Hindlimb muscle (tissue), 1 donor: ENCODE measurements at regions not wholly inside any gene's neighbourhood (a gene's known extent, or its start where the extent isn't known, plus 50 kb on each side); places are given as distances from the start of the nearest gene placed in this dataset.
A peak's percentile ranks its signal among the peaks of the same experiment; 100 is the strongest.
"Not testable (repeated sequence)": the region's sequence is repeated elsewhere in the genome, so short reads cannot be mapped to it uniquely, and the experiment has no call there.

ENCODE experiments used
- DNase-seq: peaks from one replicate; pipeline ENCODE4 v3.0.0-alpha.2; 2013

- DNase-seq: no peak
Observed at GRCh38 chr7:136114966-136115762, 138.0 kb upstream of the MTPN start.

GRCh38 chr7:136114467-136114866 is 137.3 kb upstream of the MTPN start:
- not testable (repeated sequence) for DNase-seq

DNA sequence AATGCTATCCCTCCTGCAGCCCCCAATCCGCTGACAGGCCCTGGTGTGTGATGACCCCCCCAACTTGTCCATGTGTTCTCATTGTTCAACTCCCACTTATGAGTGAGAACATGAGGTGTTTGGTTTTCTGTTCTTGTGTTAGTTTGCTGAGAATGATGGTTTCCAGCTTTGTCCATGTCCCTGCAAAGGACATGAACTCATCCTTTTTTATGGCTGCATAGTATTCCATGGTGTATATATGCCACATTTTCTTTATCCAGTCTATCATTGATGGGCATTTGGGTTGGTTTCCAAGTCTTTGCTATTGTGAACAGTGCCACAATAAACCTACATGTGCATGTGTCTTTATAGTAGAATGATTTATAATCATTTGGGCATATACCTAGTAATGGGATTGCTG is 131.9 kb upstream of the MTPN start:
- DNase-seq: not testable (repeated sequence)

GRCh38 chr7:136105191-136105590 is 128.0 kb upstream of the MTPN start:
- DNase-seq: no peak

DNA sequence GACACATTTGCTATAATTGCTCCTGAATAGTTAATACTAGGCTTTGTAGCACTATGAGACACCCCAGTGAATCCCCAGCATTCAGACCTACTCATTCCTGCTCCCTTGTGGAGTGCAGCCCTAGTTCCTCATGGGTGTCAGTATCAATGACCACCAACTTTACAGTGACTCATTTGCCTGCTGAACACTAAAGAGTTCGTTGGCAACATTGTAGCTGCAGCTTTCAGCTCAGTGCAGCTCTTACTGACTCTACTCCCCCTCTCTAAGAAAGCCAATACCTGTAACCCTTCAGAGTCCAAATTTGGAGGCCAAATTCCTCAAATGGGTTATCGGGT is 127.1 kb upstream of the MTPN start:
- no peak for DNase-seq

DNA sequence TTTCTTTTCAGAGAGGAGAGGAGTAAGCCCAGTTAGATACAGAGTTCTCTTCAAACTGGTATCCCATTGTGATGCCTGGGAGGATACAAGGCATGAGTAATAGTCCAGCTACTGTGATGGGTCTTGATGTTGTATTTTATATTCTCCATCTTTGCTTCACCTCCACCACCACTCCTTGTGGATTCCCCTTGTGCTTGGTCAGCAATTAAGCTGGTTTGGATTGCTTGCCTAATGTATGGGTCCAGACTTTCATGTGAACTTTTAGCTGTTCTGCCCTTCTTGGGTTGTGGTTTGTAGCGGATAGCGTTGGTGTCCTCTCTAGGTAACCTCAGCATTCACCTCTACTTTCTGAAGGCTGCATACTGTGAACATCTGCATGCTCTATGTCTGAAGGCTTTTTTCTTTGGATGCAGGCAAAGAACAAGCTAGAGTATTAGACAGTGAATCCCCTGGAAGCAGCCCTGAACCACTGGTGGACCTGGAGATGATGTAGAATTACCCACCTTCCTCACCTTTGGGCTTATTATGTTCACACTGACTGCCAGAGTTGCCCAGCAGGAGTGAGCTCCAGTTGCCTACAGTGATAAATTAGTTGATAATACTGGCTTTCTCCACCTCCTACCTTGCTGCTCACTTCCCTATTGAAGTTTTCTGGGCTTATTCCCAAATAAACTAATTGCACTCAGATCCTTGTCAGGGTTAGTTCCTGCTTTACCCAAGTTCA is 126.5 kb upstream of the MTPN start:
- no peak for DNase-seq

DNA sequence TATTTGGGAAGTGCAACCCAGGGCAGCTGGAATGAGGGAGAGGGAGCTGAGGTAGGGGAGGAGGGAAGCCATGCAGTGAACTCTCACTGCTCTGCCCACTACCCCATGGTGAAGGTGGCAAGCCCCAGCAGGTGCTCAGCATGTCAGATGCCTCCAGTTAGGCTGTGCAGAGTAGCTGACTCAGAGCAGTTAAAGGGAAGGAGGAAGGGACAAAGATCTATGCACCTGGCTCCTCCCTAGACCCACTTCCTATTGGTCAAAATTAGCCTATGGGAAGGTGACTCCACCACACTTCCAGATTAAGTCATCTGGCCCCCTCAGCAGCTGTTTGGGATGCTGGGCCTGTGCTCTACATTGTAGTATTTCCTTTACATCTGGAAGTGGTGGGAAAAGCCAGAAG is 125.7 kb upstream of the MTPN start:
- no peak for DNase-seq

GRCh38 chr7:136092714-136093113 is 115.6 kb upstream of the MTPN start:
- DNase-seq: not testable (repeated sequence)

DNA sequence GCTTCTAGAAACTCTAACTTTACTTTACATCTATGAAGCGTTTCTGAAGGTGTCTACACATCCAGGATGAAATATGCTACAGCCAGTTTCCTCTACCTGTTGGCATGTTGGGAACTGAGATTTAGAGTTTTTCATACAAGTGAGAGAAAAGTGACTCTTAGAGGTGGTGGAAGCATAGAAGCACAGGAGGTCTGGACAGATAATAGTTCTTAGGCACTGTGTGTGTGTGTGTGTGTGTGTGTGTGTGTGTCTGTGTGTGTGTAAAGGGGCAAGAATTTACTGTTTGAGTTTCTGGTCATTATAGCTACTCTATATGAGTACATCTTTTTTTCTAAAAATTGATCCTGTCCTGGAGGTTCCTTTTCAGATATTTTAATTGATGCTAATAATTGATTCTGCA is 110.7 kb upstream of the MTPN start:
- DNase-seq: no peak

- peak; percentile 70 for DNase-seq
Observed at GRCh38 chr7:136086712-136087111, 109.6 kb upstream of the MTPN start.

DNA sequence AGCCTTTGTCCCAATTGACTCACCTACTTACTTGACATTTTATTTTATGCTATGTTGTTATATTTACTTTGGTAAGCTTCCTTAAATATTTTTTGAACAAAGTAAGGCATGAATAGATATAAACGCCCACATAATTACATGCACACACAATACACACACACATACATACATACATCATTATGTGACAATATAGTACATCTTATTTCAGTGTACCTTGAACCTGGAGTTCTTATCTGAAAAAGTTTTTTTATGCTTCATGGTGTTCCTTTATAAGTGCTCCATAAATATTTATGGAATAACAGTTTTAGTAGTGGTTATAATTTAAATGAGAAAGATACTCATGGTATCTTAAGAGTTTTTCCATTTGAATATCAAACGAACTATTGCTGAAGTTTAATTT is 102.8 kb upstream of the MTPN start:
- no peak for DNase-seq

- DNase-seq: no peak
Observed at GRCh38 chr7:136079478-136079892, 102.3 kb upstream of the MTPN start.

DNA sequence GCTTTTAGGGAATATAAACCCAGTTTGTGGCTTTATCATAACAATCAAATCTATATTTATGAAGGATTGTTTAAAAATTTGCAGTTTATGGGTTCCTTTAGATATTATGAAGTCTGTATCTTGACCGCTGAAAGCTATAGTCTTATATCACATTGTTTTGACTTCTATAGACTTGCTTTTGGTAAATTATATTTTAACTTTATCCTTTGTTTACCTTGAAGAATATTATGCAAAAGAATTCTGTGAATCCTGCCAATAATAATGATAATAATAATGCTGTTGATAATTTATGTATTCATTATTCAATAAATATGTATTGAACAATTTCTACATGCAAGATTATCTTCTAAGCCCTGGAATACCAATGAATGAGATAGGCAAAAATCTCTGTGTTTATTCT is 101.9 kb upstream of the MTPN start:
- DNase-seq: no peak

DNA sequence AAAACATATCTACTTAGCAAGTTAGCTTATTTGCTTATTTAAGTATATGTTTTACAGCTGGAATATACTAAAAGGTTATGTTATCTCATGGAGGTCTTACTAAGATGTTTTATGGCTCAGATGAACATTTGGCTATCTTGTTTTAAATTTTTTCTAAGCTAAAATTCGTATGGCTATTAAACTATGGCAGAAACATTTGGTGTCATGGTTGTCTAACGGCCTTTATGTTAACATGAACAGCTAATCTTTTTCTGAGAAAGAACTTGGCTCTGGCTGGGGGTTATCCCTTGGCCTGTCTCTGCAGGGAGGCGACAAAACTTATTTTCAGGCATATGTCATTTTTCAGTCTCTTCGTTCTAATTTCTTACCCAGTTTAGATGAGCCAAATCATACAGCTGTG is 101.5 kb upstream of the MTPN start:
- no peak for DNase-seq

DNA sequence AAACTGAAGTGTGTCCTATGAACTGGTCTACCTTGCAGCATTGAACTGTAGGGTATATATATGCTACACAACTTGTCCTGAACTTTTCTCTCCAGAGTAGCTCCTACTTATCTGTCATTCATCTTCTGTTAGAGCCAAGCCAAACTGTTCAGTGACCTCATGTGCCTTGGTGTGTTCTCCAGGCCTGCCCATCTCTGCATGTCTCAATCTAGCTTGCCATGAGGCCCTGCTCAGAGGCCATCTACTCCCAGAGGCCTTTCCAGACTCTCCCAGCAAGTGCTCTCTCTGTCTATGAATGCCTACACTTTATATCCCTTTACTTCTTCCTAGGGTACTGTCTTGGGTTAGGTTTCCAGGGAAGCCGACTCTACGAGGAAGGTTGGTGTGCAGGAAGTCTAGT is 99.8 kb upstream of the MTPN start:
- DNase-seq: no peak

DNA sequence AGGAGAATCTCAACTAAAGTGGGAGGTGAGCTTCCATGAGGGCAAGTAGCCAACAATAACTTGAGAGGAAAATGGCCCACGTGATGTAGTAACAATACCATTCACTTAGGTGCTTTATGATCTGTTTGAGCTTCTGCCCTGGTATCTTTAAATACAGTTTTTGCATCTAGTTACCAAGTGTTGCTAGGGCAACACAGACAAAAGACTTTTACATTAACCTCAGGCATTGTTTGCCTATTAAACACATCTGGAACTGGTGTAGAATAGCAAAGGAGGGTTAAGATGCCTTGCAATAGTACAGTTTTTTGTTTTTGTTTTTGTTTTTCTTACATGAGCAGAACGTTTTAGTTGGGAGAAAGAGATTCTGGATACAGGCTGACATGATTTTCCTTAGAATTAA is 97.7 kb upstream of the MTPN start:
- no peak for DNase-seq

DNA sequence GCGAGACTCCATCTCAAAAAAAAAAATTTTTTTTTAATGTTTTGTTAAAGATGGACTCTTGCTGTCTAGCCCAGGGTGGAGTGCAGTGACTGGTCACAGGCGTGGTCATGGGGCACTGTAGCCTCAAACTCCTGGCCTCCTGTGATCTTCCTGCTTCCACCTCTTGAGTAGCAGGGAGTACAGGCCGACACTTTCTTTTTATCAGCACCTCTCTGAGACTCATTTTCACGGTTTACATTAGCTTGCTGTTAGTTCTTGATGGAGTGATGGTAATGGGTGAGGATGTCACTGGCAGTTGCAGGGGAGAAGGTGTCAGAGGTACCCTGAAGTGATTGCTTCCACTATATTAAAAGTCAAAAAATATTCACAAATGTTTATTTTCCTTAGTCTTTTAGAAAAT is 95.3 kb upstream of the MTPN start:
- DNase-seq: no peak

DNA sequence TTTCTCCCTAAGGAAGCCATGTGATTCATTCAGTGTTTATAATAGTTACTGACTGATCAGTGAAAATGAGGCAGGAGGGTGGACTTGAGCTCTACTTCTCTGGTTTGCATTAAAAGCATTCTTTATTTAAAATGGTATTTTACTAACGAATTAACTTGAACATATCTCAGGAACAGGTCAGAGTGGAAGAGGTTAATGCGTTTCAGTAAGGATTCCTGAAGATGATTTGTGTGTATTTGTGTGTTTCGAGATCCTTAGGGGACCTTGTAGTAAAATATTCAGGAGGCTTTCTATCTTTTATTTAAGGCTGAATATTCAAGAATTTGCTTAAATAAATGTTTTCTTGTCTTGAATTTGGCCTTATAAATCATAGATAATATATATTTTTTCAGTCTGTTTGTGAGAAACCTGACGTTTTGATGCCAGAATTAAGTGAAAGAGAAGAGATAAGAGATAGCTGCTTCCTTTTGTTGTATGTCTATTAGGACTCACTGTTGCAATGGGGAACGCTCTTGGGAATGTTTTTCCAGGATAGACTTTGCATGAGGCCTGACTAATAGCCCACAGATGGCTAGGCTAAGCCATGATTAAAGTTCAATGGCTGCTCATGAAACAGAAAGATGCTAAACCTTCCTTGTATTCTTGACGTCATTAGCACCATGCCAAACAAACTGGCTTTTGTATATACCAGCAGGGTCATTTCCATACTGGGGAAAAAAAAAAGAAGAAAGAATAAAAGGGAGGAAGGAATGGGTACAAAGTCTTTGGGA is 93.8 kb upstream of the MTPN start:
- DNase-seq: no peak

GRCh38 chr7:136069840-136070529 is 92.8 kb upstream of the MTPN start:
- DNase-seq: no peak

DNA sequence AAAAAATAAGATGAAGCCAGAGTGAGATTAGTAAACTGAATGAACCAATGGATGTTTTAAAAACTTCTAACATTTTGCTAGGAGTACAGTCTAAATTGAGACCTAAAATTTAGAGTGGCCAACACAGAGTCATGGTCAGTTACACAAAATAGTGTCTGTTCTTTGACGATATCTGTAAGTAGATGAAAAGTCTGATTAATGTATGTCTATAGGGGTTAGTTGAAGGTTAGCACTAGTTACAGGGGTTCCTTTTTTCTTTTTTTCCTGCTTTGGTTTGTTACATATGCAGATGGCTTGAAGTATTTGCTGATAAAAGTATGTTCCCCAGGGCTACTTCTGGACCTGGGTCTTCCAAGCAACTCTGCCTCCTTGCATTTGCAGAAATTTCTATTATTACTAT is 90.1 kb upstream of the MTPN start:
- DNase-seq: no peak

DNA sequence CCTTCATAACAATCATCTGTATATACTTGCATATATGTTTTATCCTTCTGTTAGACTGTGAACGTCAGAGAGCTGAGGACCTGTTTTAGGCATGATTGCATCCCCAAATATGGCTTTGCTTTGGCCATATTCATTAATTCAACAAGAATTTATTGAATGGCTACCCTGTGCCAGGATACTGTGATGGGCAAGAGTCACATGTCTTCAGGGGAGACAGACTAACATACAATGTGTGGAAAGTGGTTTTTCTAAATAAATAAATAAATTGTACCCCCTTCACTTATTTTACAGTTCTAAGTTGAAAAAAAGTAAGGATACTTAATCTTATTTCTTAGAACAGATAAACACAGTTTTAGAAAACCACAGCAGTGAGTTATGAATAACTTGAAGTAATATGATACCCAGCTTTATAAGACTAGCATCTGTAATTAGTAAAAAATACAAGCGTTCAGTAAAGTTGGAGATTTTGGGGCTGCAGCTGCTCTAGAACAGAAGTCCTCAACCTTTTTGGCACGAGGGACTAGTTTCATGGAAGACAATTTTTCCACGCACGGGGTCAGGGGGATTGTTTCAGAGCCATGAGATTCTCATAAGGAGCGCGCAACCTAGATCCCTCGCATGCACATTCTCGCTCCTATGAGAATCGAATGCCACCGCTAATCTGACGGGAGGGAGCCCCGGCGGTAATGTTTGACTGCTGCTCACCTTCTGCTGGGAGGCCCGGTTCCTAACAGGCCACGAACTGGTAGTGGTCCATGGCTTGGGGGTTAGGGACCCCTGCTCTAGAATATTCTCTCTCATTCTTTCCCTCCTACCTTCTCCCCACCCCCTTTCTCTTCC is 89.4 kb upstream of the MTPN start:
- no peak for DNase-seq

DNA sequence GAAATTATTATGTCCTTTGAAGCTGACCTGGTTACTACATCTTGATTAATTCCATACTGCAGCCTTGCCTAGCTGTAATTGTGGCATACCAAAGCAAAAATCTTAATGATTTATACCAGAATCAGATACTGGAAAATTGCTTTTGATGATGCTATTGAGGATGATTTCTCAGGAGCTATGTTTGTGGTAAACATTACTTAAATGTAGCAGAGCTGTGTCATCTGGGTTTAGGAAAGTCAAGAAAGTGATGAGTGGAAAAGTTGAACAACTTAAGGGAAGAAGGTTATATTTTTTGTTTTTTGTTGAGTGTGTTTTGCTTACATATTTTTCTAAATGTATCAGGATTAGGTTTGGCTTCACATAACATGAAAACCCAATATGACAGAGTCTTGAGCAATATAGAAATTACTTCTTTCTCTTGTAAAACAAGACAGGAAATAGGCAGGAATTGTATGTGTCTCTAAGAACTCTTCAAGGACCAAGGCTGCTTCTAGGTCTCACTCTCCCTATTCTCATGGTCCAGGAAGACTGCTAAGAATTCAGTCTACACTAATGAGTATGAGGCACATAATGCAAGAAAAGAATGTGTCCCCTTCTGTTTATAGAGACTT is 87.6 kb upstream of the MTPN start:
- no peak for DNase-seq
